Endothelial cell (in vitro differentiated cells): ENCODE measurements at regions not wholly inside any gene's neighbourhood (a gene's known extent, or its start where the extent isn't known, plus 50 kb on each side); places are given as distances from the start of the nearest gene placed in this dataset.
"Not testable (repeated sequence)": the region's sequence is repeated elsewhere in the genome, so short reads cannot be mapped to it uniquely, and the experiment has no call there.

Source experiments
- DNase-seq: peaks from one replicate; pipeline ENCODE4 v3.0.0; 2021; ENCODE audit warnings: low spot score
- H3K27ac Mint-ChIP-seq: one replicate; pipeline ENCODE4 v1.8.0; 2021; ENCODE audit warnings: mixed read lengths, inconsistent platforms; ENCODE audit not compliant: unreplicated experiment
- H3K27me3 Mint-ChIP-seq: one replicate; pipeline ENCODE4 v1.8.0; 2021; ENCODE audit warnings: mild to moderate bottlenecking, moderate library complexity, mixed read lengths, inconsistent platforms; ENCODE audit not compliant: unreplicated experiment
- H3K36me3 Mint-ChIP-seq: one replicate; pipeline ENCODE4 v1.8.0; 2021; ENCODE audit warnings: mild to moderate bottlenecking, low read depth, mixed read lengths, inconsistent platforms; ENCODE audit not compliant: unreplicated experiment
- H3K4me1 Mint-ChIP-seq: one replicate; pipeline ENCODE4 v1.8.0; 2021; ENCODE audit warnings: mild to moderate bottlenecking, mixed read lengths, inconsistent platforms; ENCODE audit not compliant: unreplicated experiment
- H3K4me3 Mint-ChIP-seq: one replicate; pipeline ENCODE4 v1.8.0; 2021; ENCODE audit warnings: mild to moderate bottlenecking, mixed read lengths, inconsistent platforms; ENCODE audit not compliant: unreplicated experiment
- H3K9me3 Mint-ChIP-seq: one replicate; pipeline ENCODE4 v1.8.0; 2021; ENCODE audit warnings: mixed read lengths, inconsistent platforms; ENCODE audit not compliant: unreplicated experiment
- TF ChIP-seq, protein P1 (sequence below): fragments of 200-600 bp; sonication (generic); IDR thresholded peaks from one replicate; pipeline ENCODE4 v1.5.0; 2021; ENCODE audit warnings: antibody characterized with exemption; ENCODE audit not compliant: unreplicated experiment

DNA sequence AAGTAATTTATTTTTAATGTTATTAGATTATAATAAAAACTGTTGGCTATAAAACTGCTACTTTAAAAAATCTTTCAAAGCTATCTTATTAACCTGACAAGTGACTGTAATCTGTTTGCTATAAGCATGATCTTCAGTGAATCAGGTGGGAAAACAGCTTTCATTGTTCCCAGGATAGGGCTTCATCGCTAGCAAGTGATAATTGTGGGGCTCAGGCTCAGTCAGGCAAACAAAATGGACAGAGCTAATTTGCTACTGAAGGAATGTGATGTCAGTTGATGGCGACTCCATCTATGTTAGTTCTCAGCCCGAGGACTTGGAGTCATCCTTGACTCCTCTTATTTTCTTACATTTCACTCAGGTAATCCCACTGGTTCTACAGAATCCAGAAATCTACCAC is 125.0 kb downstream of the RASSF10 start:
- Mint-ChIP-seq H3K9me3 (no peaks in the 10 kb centered on the region), H3K4me3 (no peak overlapping the region), H3K27ac (no peak overlapping the region), H3K36me3 (no peaks in the 10 kb centered on the region), H3K27me3 (peaks cover 3% of the 10 kb centered on the region), H3K4me1 (peaks cover 42% of the 10 kb centered on the region)
- DNase-seq: no peak
- TF ChIP-seq, protein P1, sequence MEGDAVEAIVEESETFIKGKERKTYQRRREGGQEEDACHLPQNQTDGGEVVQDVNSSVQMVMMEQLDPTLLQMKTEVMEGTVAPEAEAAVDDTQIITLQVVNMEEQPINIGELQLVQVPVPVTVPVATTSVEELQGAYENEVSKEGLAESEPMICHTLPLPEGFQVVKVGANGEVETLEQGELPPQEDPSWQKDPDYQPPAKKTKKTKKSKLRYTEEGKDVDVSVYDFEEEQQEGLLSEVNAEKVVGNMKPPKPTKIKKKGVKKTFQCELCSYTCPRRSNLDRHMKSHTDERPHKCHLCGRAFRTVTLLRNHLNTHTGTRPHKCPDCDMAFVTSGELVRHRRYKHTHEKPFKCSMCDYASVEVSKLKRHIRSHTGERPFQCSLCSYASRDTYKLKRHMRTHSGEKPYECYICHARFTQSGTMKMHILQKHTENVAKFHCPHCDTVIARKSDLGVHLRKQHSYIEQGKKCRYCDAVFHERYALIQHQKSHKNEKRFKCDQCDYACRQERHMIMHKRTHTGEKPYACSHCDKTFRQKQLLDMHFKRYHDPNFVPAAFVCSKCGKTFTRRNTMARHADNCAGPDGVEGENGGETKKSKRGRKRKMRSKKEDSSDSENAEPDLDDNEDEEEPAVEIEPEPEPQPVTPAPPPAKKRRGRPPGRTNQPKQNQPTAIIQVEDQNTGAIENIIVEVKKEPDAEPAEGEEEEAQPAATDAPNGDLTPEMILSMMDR: no peak

DNA sequence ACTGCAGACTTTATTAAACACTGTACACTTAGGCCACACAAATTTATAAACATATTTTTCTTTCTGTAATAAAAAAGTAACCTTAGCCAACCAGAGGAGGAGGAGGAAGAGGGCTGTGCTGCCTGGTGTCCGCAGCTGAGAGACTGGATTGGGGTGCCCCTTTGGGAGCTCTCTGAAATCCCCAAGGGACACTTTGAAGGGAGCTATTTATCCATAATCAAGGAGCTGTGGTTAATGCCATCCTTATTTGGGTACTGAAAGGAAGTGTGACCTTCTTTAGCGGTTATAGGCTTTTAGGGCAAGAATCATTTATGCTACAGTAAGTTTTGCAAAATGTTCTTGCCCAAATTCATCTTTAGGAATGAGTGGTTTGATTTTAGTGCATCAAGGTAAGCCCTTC is 125.8 kb downstream of the RASSF10 start:
- Mint-ChIP-seq H3K4me3 (no peak overlapping the region), H3K9me3 (no peaks in the 10 kb centered on the region), H3K36me3 (no peaks in the 10 kb centered on the region), H3K4me1 (peaks cover 49% of the 10 kb centered on the region), H3K27ac (no peak overlapping the region), H3K27me3 (peaks cover 3% of the 10 kb centered on the region)
- DNase-seq: no peak
- TF ChIP-seq, protein P1: no peak

DNA sequence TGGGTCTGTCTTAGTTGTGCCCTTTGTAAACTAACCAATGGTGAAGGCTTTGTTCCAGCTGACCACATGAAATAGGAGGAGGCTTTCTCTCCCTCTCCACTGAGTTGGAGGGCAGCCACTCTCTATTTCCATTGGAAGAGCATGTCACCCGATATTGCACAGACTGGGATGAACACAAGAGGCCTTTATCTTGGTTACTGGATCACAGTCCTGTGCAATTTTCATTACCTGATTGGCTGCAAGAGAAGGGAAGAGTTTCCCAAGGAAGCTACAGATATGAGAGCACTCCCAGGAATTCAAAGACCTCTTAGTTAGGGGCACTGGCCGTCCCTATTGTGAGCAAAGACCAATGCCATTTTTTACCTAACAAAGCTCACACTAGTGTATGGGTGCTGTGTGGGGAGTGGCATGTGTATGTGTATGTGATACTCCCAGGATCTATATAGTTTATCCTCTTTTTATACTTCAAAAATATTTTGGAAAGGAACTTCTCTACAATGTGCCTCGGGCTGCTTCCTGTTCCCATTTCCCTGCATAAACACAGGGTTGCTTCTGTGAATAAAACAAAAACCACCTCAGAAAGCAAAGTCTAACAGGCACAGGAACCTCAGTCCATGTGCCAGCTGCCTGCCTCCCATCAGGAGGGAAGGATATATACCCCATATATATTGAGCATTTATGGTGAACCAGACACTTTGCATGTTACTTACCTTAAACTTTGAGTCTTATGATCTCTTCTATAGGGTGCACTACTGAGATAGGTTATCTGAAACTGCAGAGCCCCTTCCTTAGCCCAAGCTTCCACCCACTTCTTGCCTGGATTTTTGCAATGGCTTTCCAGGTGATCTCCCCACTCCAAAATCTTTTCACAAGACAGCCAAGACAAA is 126.5 kb downstream of the RASSF10 start:
- no peak for DNase-seq
- no peaks in the 10 kb centered on the region for H3K9me3 Mint-ChIP-seq
- H3K36me3 Mint-ChIP-seq: no peaks in the 10 kb centered on the region
- H3K4me1 Mint-ChIP-seq: peaks cover 56% of the 10 kb centered on the region
- H3K4me3 Mint-ChIP-seq: no peak overlapping the region
- TF ChIP-seq, protein P1: no peak
- peaks cover 3% of the 10 kb centered on the region for H3K27me3 Mint-ChIP-seq
- H3K27ac Mint-ChIP-seq: peak overlapping the region; percentile 72

DNA sequence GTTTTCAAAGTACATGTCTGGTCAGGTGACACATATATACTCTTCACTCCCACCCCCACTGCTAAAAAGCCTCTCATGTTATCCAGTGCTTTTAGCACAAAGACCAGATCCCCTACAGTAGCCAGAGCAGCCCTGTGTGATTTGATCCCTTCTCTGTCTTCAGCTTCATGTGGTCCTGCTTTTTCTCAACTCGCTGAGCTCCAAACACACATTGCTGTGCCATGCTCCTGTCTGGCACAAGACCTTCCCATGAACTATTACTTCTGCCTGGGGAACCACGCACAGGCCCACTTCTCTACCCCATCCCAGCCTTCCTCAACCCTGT is 127.1 kb downstream of the RASSF10 start:
- peaks cover 61% of the 10 kb centered on the region for H3K4me1 Mint-ChIP-seq
- H3K36me3 Mint-ChIP-seq: no peaks in the 10 kb centered on the region
- H3K27me3 Mint-ChIP-seq: no peaks in the 10 kb centered on the region
- no peak overlapping the region for H3K4me3 Mint-ChIP-seq
- no peaks in the 10 kb centered on the region for H3K9me3 Mint-ChIP-seq
- peak overlapping the region; percentile 72 for H3K27ac Mint-ChIP-seq
- no peak for DNase-seq
- TF ChIP-seq, protein P1: no peak

DNA sequence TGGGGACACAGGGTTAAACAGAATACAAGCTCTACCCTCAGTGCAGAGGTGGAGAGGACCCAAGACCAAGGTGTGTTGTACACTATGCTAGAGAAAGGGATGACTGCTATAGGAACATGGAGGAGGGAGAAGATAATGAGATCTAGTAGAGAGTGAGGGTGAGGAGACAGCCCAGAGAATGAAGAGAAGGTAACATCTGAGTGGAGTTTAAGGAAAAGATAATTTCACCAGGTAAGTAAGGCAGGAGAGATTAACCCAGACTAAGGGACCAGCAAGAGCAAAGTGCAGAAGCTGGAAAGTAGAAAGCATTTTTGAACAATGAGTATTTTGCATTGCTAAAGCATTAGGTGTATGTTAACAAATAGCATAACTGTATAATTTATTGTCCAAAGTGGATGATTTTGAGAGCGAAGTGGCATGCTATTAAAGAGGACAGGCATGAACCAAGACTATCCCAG is 128.8 kb downstream of the RASSF10 start:
- TF ChIP-seq, protein P1: no peak
- DNase-seq: no peak
- Mint-ChIP-seq H3K27me3 (no peaks in the 10 kb centered on the region), H3K36me3 (no peaks in the 10 kb centered on the region), H3K4me1 (peaks cover 72% of the 10 kb centered on the region), H3K4me3 (no peak overlapping the region), H3K27ac (no peak overlapping the region), H3K9me3 (no peaks in the 10 kb centered on the region)

DNA sequence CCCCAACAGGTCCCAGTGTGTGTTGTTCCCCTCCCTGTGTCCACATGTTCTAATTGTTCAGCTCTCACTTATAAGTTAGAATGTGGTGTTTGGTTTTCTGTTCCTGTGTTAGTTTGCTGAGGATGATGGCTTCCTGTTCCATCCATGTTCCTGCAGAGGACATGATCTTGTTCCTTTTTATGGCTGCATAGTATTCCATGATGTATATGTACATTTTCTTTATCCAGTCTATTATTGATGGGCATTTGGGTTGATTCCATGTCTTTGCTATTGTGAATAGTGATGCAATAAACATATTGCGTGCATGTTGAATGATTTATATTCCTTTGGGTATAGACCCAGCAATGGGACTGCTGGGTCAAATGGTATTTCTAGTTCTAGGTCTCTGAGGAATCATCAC is 130.0 kb downstream of the RASSF10 start:
- peaks cover 75% of the 10 kb centered on the region for H3K4me1 Mint-ChIP-seq
- not testable (repeated sequence) for H3K4me3 Mint-ChIP-seq, H3K36me3 Mint-ChIP-seq

More for the DNA sequence above, 130.0 kb downstream of the RASSF10 start:
- not testable (repeated sequence) for DNase-seq, H3K27me3 Mint-ChIP-seq, H3K9me3 Mint-ChIP-seq, H3K27ac Mint-ChIP-seq
